Neural cell (in vitro differentiated cells): ENCODE measurements at regions not wholly inside any gene's neighbourhood (a gene's known extent, or its start where the extent isn't known, plus 50 kb on each side); places are given as distances from the start of the nearest gene placed in this dataset.

ENCODE experiments used
- H2AFZ ChIP-seq: fragments of 200-600, 300-800 bp; sonication (generic), shearing (Covaris generic); 2 replicates; pipeline ENCODE4 v1.6.0; 2014; ENCODE audit warnings: low read depth, mild to moderate bottlenecking, antibody characterized with exemption, low read length, moderate library complexity
- H3F3A ChIP-seq: fragments of 200-600 bp; shearing (Covaris generic); 2 replicates; pipeline ENCODE4 v1.6.1; 2016; ENCODE audit warnings: mild to moderate bottlenecking, moderate library complexity, mixed read lengths, antibody characterized with exemption, low read length; ENCODE audit not compliant: insufficient read depth, poor library complexity, severe bottlenecking
- H3K27ac ChIP-seq: fragments of 200-600, 300-800 bp; sonication (generic), shearing (Covaris generic); 2 replicates; pipeline ENCODE4 v1.5.1; 2014; ENCODE audit warnings: mild to moderate bottlenecking, low read length, moderate library complexity
- H3K27me3 ChIP-seq: fragments of 300-800, 200-600 bp; sonication (generic), shearing (Covaris generic); 2 replicates; pipeline ENCODE4 v1.6.0; 2014; ENCODE audit warnings: mild to moderate bottlenecking, low read depth, low read length, moderate library complexity; ENCODE audit not compliant: insufficient read depth
- H3K36me3 ChIP-seq: fragments of 300-800, 200-600 bp; sonication (generic), shearing (Covaris generic); 2 replicates; pipeline ENCODE4 v1.5.1; 2014; ENCODE audit warnings: mild to moderate bottlenecking, antibody characterized with exemption, low read length, moderate library complexity; ENCODE audit not compliant: insufficient read depth
- H3K4me2 ChIP-seq: fragments of 300-800, 200-600 bp; sonication (generic), shearing (Covaris generic); 2 replicates; pipeline ENCODE4 v1.6.0; 2014; ENCODE audit warnings: mild to moderate bottlenecking, low read length
- H3K4me3 ChIP-seq: fragments of 300-800, 200-600 bp; sonication (generic), shearing (Covaris generic); 2 replicates; pipeline ENCODE4 v1.5.1; 2014; ENCODE audit warnings: mild to moderate bottlenecking, low read length, moderate library complexity
- H3K79me2 ChIP-seq: fragments of 200-600 bp; shearing (Covaris generic); replicated peaks from 2 replicates; pipeline ENCODE4 v1.6.0; 2014; ENCODE audit warnings: mild to moderate bottlenecking, low read length, moderate library complexity; ENCODE audit not compliant: insufficient read depth
- H3K9ac ChIP-seq: fragments of 300-800, 200-600 bp; sonication (generic), shearing (Covaris generic); 2 replicates; pipeline ENCODE4 v1.6.1; 2016; ENCODE audit warnings: mild to moderate bottlenecking, low read length, mixed read lengths
- H3K9me2 ChIP-seq: fragments of 200-600 bp; shearing (Covaris generic); 2 replicates; pipeline ENCODE4 v1.6.1; 2016; ENCODE audit warnings: mild to moderate bottlenecking, low read length, mixed read lengths; ENCODE audit not compliant: insufficient read depth
- H3K9me3 ChIP-seq: fragments of 200-600, 300-800 bp; sonication (generic), shearing (Covaris generic); 2 replicates; pipeline ENCODE4 v1.6.1; 2016; ENCODE audit warnings: mild to moderate bottlenecking, mixed run types, low read length, moderate library complexity, mixed read lengths
- H4K20me1 ChIP-seq: fragments of 200-600 bp; shearing (Covaris generic); 2 replicates; pipeline ENCODE4 v1.6.1; 2016; ENCODE audit warnings: mild to moderate bottlenecking, mixed run types; ENCODE audit not compliant: insufficient read depth
- CTCF ChIP-seq: fragments of 450-650 bp; IDR thresholded peaks from 2 replicates; pipeline ENCODE4 v1.5.1; 2014; ENCODE audit warnings: antibody characterized with exemption, mild to moderate bottlenecking, moderate library complexity; ENCODE audit not compliant: poor library complexity, severe bottlenecking
- EP300 ChIP-seq: fragments of 450-650 bp; conservative IDR thresholded peaks from 2 replicates; pipeline ENCODE4 v1.6.1; 2014; ENCODE audit warnings: antibody characterized with exemption, mild to moderate bottlenecking, moderate library complexity; ENCODE audit not compliant: poor library complexity, severe bottlenecking
- EZH2 ChIP-seq: fragments of 200-600, 300-800 bp; shearing (Covaris generic), sonication (generic); IDR thresholded peaks from 2 replicates; pipeline ENCODE4 v1.6.1; 2014; ENCODE audit warnings: antibody characterized with exemption, low read length, borderline replicate concordance, mild to moderate bottlenecking; ENCODE audit not compliant: insufficient read depth, poor library complexity, severe bottlenecking
- MXI1 ChIP-seq: fragments of 450-650 bp; conservative IDR thresholded peaks from 2 replicates; pipeline ENCODE4 v1.6.1; 2014; ENCODE audit warnings: antibody characterized with exemption, mild to moderate bottlenecking; ENCODE audit not compliant: poor library complexity, severe bottlenecking
- POLR2AphosphoS5 ChIP-seq: IDR thresholded peaks from 2 replicates; pipeline ENCODE4 v1.6.1; 2012
- RAD21 ChIP-seq: fragments of 450-650 bp; conservative IDR thresholded peaks from 2 replicates; pipeline ENCODE4 v1.6.1; 2014; ENCODE audit warnings: antibody characterized with exemption, mild to moderate bottlenecking, moderate library complexity
- SMC3 ChIP-seq: fragments of 450-650 bp; conservative IDR thresholded peaks from 2 replicates; pipeline ENCODE4 v1.6.1; 2014; ENCODE audit warnings: antibody characterized with exemption, mild to moderate bottlenecking, moderate library complexity; ENCODE audit not compliant: poor library complexity
- TAF1 ChIP-seq: IDR thresholded peaks from 2 replicates; pipeline ENCODE4 v1.6.1; 2012; ENCODE audit warnings: low read depth
- TF ChIP-seq, protein P1 (sequence below): IDR thresholded peaks from 2 replicates; pipeline ENCODE4 v1.6.1; 2012; ENCODE audit warnings: borderline replicate concordance

- no peaks in the 10 kb centered on the region for H3K9me3 ChIP-seq
Measured at GRCh38 chr10:80718024-80718423, 180.3 kb downstream of the SH2D4B start.

DNA sequence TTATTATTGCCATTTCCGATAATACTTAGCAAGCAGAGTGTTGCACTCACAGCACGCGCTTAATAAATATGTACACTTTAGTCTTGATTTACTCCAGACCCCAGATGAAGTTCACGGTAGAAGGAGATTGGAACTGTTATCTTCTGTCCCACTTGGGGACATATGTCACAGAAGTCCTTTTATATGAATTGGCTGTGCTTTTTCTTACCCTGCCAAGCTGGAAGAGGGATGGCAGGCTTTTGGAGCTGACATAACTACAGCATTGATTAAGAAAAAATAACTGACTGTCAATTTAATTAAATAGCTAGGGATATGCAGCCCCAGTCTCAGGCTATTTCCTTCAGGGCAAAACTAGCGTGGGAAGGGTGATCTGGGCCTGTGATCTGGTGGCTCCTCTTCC lies 182.2 kb downstream of the SH2D4B start:
- no peak for TF ChIP-seq RAD21
- no peak for TF ChIP-seq EZH2
- no peak for TF ChIP-seq EP300
- TF ChIP-seq MXI1: no peak
- TF ChIP-seq, protein P1, sequence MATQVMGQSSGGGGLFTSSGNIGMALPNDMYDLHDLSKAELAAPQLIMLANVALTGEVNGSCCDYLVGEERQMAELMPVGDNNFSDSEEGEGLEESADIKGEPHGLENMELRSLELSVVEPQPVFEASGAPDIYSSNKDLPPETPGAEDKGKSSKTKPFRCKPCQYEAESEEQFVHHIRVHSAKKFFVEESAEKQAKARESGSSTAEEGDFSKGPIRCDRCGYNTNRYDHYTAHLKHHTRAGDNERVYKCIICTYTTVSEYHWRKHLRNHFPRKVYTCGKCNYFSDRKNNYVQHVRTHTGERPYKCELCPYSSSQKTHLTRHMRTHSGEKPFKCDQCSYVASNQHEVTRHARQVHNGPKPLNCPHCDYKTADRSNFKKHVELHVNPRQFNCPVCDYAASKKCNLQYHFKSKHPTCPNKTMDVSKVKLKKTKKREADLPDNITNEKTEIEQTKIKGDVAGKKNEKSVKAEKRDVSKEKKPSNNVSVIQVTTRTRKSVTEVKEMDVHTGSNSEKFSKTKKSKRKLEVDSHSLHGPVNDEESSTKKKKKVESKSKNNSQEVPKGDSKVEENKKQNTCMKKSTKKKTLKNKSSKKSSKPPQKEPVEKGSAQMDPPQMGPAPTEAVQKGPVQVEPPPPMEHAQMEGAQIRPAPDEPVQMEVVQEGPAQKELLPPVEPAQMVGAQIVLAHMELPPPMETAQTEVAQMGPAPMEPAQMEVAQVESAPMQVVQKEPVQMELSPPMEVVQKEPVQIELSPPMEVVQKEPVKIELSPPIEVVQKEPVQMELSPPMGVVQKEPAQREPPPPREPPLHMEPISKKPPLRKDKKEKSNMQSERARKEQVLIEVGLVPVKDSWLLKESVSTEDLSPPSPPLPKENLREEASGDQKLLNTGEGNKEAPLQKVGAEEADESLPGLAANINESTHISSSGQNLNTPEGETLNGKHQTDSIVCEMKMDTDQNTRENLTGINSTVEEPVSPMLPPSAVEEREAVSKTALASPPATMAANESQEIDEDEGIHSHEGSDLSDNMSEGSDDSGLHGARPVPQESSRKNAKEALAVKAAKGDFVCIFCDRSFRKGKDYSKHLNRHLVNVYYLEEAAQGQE: no peak
- TF ChIP-seq SMC3: no peak
- no peak for TF ChIP-seq POLR2AphosphoS5
- TF ChIP-seq CTCF: no peak
- no peak for TF ChIP-seq TAF1
- Histone ChIP-seq H3K36me3 (no peaks in the 10 kb centered on the region), H3K9me2 (no peaks in the 10 kb centered on the region), H3K9ac (no peak overlapping the region), H3K27ac (no peak overlapping the region), H3K4me2 (no peak overlapping the region), H3K4me3 (no peak overlapping the region), H4K20me1 (no peaks in the 10 kb centered on the region), H3K27me3 (no peaks in the 10 kb centered on the region), H3K9me3 (no peaks in the 10 kb centered on the region), H3F3A (no peaks in the 10 kb centered on the region), H3K79me2 (no peaks in the 10 kb centered on the region), H2AFZ (no peak overlapping the region)

More at GRCh38 chr10:80718024-80718423, 180.3 kb downstream of the SH2D4B start:
- H3K79me2 ChIP-seq: no peaks in the 10 kb centered on the region
- TF ChIP-seq RAD21 (no peak), EZH2 (no peak), CTCF (no peak), EP300 (no peak), MXI1 (no peak), POLR2AphosphoS5 (no peak), TAF1 (no peak), SMC3 (no peak)
- TF ChIP-seq, protein P1: no peak
- no peak overlapping the region for H3K9ac ChIP-seq
- H3K27ac ChIP-seq: no peak overlapping the region
- H2AFZ ChIP-seq: no peak overlapping the region
- H3K9me2 ChIP-seq: no peaks in the 10 kb centered on the region
- H3K36me3 ChIP-seq: no peaks in the 10 kb centered on the region
- H3F3A ChIP-seq: no peaks in the 10 kb centered on the region
- H3K27me3 ChIP-seq: no peaks in the 10 kb centered on the region
- no peak overlapping the region for H3K4me2 ChIP-seq
- H3K4me3 ChIP-seq: no peak overlapping the region
- H4K20me1 ChIP-seq: no peaks in the 10 kb centered on the region
